COLO829 (cell line): ENCODE measurements at regions not wholly inside any gene's neighbourhood (a gene's known extent, or its start where the extent isn't known, plus 50 kb on each side); places are given as distances from the start of the nearest gene placed in this dataset.

Experiments
- DNase-seq: peaks from one replicate; pipeline ENCODE4 v3.0.0; 2012; ENCODE audit warnings: low spot score

- no peak for DNase-seq
Observed at GRCh38 chr5:3278643-3279042, 317.0 kb upstream of the IRX1 start.

DNA sequence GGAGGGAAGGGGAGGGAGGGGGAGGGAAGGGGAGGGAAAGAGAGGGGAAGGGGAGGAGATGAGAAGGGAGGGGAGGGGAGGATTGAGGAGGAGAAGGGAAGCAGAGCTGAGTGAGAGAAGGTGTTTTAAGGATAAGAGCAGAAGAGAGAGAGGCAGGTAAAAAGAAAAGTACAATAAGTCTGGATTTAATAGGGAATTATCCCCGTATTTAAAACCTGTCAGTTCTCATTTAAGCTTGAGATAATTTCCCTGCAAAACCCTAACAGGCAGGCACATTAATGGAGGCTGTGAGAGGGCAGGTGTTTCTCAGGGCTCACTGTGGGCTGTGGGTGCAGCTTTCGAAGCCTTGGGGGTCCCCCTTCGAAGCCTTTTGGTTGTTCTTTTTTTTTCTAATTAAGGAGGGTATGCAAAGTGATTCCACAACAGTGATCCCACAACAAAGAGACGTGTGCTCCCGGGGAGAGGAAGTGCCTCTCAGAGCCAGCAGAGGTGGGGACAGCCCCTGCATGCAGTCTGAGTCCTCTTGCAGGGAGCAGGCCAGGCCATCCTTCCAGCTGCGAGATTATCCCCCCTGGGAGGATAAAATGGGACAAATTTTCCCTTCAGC is 317.9 kb upstream of the IRX1 start:
- DNase-seq, result no peak

- no peak for DNase-seq
Observed at GRCh38 chr5:3276896-3277295, 318.7 kb upstream of the IRX1 start.

GRCh38 chr5:3269395-3270169 is 326.1 kb upstream of the IRX1 start:
- DNase-seq, result no peak

- no peak for DNase-seq
Observed at GRCh38 chr5:3268760-3269330, 326.8 kb upstream of the IRX1 start.

GRCh38 chr5:3266861-3267260 is 328.8 kb upstream of the IRX1 start:
- no peak for DNase-seq

- no peak for DNase-seq
Observed at GRCh38 chr5:3265936-3266335, 329.7 kb upstream of the IRX1 start.

DNA sequence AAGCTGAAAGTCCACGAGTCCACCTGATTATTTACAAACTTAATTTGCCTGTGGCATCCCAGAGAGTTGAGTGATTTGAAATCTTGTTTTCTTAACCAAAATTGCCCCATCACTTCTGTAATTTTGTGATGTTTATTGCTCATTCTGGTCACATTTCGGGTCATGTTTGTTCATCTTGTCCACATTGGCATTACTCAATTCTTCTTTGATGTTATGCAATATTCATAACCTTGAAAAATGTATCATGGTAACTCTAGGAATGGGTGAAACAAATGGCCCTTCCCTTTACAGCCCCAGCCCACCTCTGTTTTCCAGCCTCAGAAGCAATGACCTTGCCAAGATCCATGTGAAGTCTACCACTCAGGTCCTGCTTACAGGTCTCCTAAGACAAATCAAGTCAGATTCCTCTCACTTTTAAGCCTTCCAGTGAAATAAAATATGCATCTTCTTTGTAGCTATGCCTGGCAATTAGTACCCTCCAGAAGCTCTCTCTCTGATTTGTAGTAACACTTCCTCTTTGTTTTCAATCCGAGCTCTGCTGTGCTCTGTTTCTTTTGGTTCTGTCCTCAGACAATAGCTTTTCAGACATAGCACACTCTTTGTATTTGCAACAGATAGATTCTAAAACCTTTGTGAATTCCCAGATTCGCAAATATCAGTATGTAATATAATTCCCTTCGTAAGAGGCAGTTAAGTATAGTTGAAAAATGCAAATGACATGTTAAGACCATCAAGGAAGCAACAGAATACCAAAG is 330.3 kb upstream of the IRX1 start:
- DNase-seq, result no peak

DNA sequence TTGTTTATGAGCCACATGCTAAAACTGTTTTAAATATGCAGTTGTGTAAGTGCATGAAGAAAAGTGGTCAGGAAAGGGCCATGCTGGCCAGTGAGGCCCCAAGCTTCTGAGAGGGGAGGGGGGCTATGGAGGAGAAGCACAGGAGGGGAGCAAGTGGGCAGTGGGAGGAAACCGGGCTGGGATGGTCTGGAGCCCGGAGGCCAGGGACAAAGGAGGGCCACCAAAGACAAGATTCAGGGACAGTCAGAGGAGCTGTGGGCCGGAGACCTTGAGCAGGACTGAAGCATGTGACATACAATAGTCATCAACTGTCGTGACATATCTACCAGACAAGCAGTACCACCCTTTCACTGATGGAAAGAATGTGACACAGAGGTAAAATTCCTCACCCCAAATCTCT is 333.2 kb upstream of the IRX1 start:
- no peak for DNase-seq

GRCh38 chr5:3261081-3261480 is 334.6 kb upstream of the IRX1 start:
- no peak for DNase-seq

DNA sequence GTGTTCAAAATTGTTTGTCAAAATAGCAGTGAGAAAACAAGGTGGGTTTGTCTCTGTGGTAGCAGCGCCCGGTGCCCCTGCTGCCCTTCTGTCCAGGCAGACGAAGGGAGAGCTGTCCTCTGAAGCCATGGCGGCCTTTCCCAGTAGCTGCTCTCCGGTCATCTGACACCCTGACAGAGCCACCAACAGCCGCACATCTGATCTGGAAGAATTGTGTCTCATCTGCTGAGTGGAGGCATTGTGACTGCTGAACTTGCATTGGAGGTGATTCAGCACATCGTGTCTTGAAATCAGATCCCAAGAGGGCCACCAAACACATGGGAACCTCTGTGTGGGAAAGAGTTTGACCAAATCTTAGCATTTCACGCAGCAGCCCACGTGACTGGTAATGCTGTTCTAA is 337.6 kb upstream of the IRX1 start:
- DNase-seq, result no peak

GRCh38 chr5:3252235-3252634 is 343.4 kb upstream of the IRX1 start:
- DNase-seq, result no peak

GRCh38 chr5:3251784-3252183 is 343.8 kb upstream of the IRX1 start:
- DNase-seq, result no peak

GRCh38 chr5:3249401-3249800 is 346.2 kb upstream of the IRX1 start:
- no peak for DNase-seq

- no peak for DNase-seq
Observed at GRCh38 chr5:3237276-3237868, 358.3 kb upstream of the IRX1 start.

- no peak for DNase-seq
Observed at GRCh38 chr5:3234566-3234965, 361.1 kb upstream of the IRX1 start.

DNA sequence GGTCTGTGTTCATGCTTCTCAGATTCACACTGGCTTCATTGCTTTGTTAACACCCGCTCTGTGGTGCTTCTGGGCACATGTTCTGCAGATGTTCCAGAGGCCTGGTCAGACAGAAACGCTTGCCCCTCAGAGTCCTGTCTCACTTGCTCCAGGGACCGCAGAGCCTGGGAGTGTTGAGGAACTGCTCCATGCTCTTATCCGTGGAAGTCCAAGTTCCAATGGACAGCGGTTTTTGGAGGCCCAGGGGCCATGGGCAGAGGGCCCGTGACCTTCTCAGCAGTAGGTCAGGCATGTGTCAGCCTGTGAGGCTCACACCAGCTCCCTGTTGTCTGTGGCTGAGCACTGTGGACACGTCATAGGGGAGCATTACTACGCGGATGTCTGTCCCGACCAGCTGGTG is 364.7 kb upstream of the IRX1 start:
- DNase-seq, result no peak

DNA sequence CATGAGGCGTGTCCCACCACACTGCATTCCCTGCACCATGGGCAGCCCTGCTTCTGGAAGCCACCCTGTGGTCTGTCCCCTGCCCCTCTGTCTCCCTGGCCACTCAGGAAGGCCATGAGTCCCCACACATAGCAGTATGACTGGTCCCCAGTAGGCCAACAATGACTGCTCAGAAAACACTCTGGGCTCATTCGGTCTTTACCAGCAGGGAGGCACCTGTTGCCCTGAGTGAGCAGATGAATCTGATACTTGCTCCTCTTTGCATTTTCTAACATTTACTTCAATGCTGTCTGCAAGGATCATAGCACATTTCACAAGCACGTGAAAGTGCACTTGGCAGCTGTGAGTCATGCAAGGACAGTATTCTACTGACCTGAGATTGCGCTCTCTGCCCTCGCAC is 365.4 kb upstream of the IRX1 start:
- no peak for DNase-seq

GRCh38 chr5:3226196-3226920 is 369.3 kb upstream of the IRX1 start:
- no peak for DNase-seq

DNA sequence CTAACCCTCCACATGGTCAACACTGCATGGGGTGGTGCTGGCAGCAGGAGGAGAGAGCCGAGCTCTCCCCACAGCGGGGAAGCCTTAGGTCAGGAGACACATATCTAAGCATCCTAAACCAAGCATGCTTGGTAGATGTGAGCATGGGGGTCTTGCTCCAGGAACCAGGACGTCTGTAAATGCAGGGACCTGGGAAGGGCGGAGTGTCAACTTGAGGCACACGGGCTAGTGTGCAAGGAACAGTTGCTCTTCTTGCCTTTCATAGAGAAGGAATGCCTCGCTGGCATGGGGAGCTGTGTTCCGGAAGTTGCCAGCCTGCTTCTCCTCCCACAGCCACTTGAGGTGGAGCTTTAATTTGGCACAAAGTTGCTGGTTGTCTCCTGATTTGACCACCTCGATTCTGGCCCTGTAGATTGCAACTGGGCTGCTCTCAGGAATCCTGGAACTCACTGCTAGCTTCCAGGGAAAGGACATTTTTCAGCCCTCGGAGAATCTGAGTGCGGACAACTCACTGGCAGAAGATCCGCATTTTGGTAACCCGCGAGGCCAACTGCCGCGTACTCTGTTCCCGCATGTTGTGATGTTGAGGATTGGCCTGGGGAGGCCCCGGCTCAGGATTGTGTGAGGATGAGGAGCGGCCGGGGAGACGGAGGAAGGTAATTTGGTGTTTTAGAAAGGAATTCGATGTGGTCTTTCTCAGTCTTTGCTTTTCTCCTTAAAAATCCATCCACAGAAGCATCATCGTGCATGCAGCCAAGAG is 370.3 kb upstream of the IRX1 start:
- DNase-seq, result no peak

DNA sequence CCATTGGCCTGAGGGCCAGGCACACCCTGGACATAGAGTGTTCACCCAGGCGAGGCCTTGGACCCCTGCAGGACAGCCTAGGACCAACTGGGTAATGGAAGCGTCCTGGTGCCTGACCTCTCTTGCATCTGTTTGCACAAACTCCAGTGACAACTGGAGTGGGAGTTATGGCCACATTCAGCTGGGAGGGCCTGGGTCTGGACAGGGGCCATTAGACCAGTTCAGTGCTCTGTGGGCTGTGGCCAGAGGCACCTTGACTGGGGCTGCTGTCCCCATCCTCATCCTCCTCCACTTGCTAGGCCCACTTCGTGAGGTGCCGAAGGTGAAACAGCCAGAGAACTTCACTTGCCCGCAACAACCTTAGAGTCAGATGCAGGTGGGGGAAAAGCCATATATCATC is 372.7 kb upstream of the IRX1 start:
- DNase-seq, result no peak
